Upper lobe of right lung (tissue), 1 donor: ENCODE measurements at regions not wholly inside any gene's neighbourhood (a gene's known extent, or its start where the extent isn't known, plus 50 kb on each side); places are given as distances from the start of the nearest gene placed in this dataset.

ENCODE experiments used
- ATAC-seq: fragments of 200-7000 bp; cut with Tn5 transposase; one replicate; pipeline ENCODE4 v1.9.1; 2020; ENCODE audit warnings: mild to moderate bottlenecking, moderate library complexity
- DNase-seq: peaks from one replicate; pipeline ENCODE4 v3.0.0-alpha.2; 2020
- H3K27ac ChIP-seq: fragments of 200-600 bp; one replicate; pipeline ENCODE4 v1.8.0; 2022
- H3K27me3 ChIP-seq: fragments of 200-600 bp; one replicate; pipeline ENCODE4 v1.8.0; 2022; ENCODE audit warnings: mild to moderate bottlenecking
- H3K36me3 ChIP-seq: fragments of 200-600 bp; one replicate; pipeline ENCODE4 v1.8.0; 2022
- H3K4me1 ChIP-seq: fragments of 200-600 bp; one replicate; pipeline ENCODE4 v1.8.0; 2022
- H3K4me3 ChIP-seq: fragments of 200-600 bp; one replicate; pipeline ENCODE4 v1.8.0; 2022; ENCODE audit warnings: mild to moderate bottlenecking
- H3K9me3 ChIP-seq: fragments of 200-600 bp; one replicate; pipeline ENCODE4 v1.8.0; 2022
- intact Hi-C: fragments of 100-400 bp; cut with DNase I; formaldehyde crosslinking; loops from one replicate; pipeline ENCODE4 v1.11.0; 2022
- TF ChIP-seq, protein P1 (sequence below): fragments of 200-600 bp; IDR thresholded peaks from one replicate; pipeline ENCODE4 v1.8.0; 2022; ENCODE audit warnings: antibody characterized with exemption
- donor health status: DM: no; HTN: yes; CAD: no; lungs with severe emphysema.

DNA sequence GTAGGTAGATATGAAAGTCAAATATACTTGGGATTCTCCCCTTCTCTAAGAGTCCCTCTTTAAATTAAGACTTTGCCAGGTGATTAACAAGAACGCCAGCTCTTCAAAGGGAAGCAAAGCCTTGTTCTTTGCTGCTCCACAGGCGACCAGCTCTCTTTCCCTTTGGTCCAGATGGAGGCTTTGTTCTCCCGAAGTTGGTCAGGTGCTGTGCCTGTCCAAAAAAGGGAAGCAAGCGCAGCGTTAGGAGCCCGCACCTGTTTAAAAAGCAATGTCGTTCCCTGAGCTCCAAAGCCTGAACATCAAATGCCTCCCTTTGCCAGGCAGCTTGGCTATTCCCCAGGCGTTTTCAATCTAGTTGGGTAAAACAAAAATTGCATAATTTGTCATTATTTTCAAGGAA is 1913.1 kb upstream of the PIK3C3 start:
- Histone ChIP-seq H3K27me3 (no peaks in the 10 kb centered on the region), H3K9me3 (no peaks in the 10 kb centered on the region), H3K27ac (no peak overlapping the region), H3K4me3 (no peak overlapping the region), H3K36me3 (no peaks in the 10 kb centered on the region), H3K4me1 (no peaks in the 10 kb centered on the region)
- intact Hi-C loops = no loop called here
- TF ChIP-seq, protein P1, sequence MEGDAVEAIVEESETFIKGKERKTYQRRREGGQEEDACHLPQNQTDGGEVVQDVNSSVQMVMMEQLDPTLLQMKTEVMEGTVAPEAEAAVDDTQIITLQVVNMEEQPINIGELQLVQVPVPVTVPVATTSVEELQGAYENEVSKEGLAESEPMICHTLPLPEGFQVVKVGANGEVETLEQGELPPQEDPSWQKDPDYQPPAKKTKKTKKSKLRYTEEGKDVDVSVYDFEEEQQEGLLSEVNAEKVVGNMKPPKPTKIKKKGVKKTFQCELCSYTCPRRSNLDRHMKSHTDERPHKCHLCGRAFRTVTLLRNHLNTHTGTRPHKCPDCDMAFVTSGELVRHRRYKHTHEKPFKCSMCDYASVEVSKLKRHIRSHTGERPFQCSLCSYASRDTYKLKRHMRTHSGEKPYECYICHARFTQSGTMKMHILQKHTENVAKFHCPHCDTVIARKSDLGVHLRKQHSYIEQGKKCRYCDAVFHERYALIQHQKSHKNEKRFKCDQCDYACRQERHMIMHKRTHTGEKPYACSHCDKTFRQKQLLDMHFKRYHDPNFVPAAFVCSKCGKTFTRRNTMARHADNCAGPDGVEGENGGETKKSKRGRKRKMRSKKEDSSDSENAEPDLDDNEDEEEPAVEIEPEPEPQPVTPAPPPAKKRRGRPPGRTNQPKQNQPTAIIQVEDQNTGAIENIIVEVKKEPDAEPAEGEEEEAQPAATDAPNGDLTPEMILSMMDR = no peak
- DNase-seq (no peak), ATAC-seq (no peak)

DNA sequence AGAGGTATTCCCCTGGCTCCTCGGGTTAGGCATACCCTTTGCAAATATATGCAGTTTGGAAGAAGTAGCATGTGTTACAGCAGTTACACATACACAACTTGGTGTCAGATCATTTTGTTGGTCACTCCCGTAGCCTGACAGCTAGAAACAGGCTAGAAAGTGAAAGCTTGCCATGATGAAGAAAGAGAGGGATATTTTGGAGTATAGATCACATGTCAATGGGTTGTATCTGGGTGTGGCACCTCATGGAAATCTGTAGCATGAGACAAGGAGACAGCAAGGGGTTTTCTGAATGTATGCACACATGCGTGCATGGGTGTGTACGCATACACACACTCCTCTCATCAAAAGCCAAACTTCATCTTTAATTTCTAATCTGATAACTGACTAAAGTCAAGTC is 1914.5 kb upstream of the PIK3C3 start:
- Histone ChIP-seq H3K27ac (no peak overlapping the region), H3K36me3 (no peaks in the 10 kb centered on the region), H3K4me1 (no peaks in the 10 kb centered on the region), H3K4me3 (no peak overlapping the region), H3K27me3 (no peaks in the 10 kb centered on the region), H3K9me3 (no peaks in the 10 kb centered on the region)
- DNase-seq (no peak), ATAC-seq (no peak)
- intact Hi-C loops = no loop called here
- TF ChIP-seq, protein P1 = no peak

DNA sequence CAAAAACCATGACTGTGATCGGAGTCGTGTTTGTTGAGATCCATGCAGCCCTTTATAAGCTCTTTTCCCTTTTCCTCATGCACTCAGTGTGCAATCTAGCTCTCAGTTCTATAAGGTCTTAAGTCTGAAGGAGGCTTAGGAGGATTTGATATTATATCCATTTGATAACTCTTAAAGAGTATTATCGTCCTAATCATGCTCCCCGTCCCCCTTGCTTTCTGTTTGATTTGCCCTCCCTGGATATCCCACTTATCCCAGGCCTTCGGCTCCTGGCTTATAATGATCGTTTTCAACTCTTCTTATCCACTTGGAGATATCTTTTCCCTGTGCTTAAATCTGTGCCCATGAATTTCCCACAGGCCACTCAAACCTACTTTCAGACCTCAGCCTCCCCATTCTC is 1917.7 kb upstream of the PIK3C3 start:
- Histone ChIP-seq H3K36me3 (no peaks in the 10 kb centered on the region), H3K4me3 (no peak overlapping the region), H3K4me1 (no peaks in the 10 kb centered on the region), H3K9me3 (no peaks in the 10 kb centered on the region), H3K27me3 (no peaks in the 10 kb centered on the region), H3K27ac (no peak overlapping the region)
- intact Hi-C loops = no loop called here
- TF ChIP-seq, protein P1 = no peak
- DNase-seq (no peak), ATAC-seq (no peak)

DNA sequence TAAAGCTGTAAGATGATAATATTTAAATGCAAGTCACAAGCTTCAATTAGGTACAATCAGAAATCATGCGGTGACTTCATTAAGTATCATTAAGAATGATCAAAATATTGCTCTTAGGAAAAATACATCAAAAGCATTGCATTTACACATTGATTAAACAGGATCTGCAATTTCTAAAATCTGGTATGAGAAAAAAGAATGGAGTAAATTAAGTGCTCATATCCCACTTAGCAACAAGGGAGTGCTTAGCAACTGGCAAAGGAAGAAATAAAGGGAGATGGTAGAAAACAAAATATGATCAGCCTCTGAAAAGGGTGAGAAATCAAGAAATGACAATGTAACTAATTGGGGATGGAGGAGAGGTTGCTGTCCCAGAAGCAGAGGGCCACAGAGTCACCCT is 1918.2 kb upstream of the PIK3C3 start:
- Histone ChIP-seq H3K4me1 (no peaks in the 10 kb centered on the region), H3K4me3 (no peak overlapping the region), H3K9me3 (no peaks in the 10 kb centered on the region), H3K27ac (no peak overlapping the region), H3K36me3 (no peaks in the 10 kb centered on the region), H3K27me3 (no peaks in the 10 kb centered on the region)
- DNase-seq = no peak
- TF ChIP-seq, protein P1 = no peak
- intact Hi-C loops = no loop called here
- ATAC-seq = no peak

DNA sequence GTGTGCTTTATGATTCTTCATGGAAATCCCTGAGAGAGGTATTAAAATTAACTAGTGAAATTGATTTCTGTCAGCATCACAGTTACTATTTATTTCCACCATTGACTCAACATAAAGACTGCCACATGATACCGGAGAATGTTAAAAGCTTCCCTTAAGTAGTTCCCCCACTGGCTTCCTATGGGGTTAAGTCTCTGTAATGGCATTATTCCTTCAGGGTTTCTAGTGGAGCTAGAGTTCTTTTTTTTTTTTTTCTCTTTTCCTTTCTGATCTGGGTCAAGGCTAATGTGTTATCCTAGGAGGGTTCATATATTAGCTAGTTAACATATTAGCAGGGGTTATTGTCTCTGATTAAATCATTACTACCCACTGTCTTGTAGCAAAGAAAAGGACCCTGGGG is 1919.1 kb upstream of the PIK3C3 start:
- TF ChIP-seq, protein P1 = no peak
- Histone ChIP-seq H3K27ac (no peak overlapping the region), H3K4me1 (no peaks in the 10 kb centered on the region), H3K9me3 (no peaks in the 10 kb centered on the region), H3K27me3 (no peaks in the 10 kb centered on the region), H3K4me3 (no peak overlapping the region), H3K36me3 (no peaks in the 10 kb centered on the region)
- DNase-seq (no peak), ATAC-seq (no peak)
- intact Hi-C loops = no loop called here

DNA sequence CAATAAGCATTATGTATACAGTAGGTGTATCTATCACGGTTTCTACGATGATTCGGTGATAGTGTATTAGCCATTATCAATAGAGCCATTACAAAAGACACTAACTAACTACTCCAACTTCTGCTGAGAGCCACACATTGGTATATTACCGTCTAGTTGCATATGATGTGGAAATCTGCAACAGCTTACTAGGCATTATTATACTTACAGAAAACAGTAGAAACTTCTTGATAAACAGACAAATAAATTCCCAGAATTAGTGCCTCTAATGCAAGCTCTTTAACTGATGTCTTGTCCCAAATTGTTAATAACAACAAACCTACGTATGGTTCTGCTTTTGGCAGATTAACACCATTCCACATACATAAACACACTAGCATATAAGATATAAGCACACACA is 1923.0 kb upstream of the PIK3C3 start:
- intact Hi-C loops = no loop called here
- DNase-seq = no peak
- Histone ChIP-seq H3K27me3 (no peaks in the 10 kb centered on the region), H3K4me1 (no peaks in the 10 kb centered on the region), H3K9me3 (no peaks in the 10 kb centered on the region), H3K4me3 (no peak overlapping the region), H3K36me3 (no peaks in the 10 kb centered on the region), H3K27ac (no peak overlapping the region)
- TF ChIP-seq, protein P1 = no peak
- no peak for ATAC-seq
